OCI-LY1 (cell line): ENCODE measurements at regions not wholly inside any gene's neighbourhood (a gene's known extent, or its start where the extent isn't known, plus 50 kb on each side); places are given as distances from the start of the nearest gene placed in this dataset.

Source experiments
- H2AFZ ChIP-seq: fragments of 200-600 bp; sonication (generic), shearing (Covaris generic); 2 replicates; pipeline ENCODE4 v1.6.0; 2014; ENCODE audit warnings: antibody characterized with exemption, mild to moderate bottlenecking, low read length
- H3F3A ChIP-seq: fragments of 200-600 bp; sonication (generic), shearing (Covaris generic); 2 replicates; pipeline ENCODE4 v1.6.0; 2014; ENCODE audit warnings: mild to moderate bottlenecking, antibody characterized with exemption, low read length, moderate library complexity; ENCODE audit not compliant: insufficient read depth
- H3K27ac ChIP-seq: fragments of 200-600 bp; sonication (generic); 2 replicates; pipeline ENCODE4 v1.5.1; 2014; ENCODE audit warnings: low read length, mixed run types, mild to moderate bottlenecking, low read depth; ENCODE audit not compliant: poor library complexity, severe bottlenecking
- H3K27me3 ChIP-seq: fragments of 200-600 bp; sonication (generic); 2 replicates; pipeline ENCODE4 v1.6.0; 2014; ENCODE audit warnings: antibody characterized with exemption, mild to moderate bottlenecking, low read length, moderate library complexity; ENCODE audit not compliant: insufficient read depth
- H3K36me3 ChIP-seq: fragments of 200-600 bp; sonication (generic); 2 replicates; pipeline ENCODE4 v1.6.1; 2014; ENCODE audit warnings: mild to moderate bottlenecking, antibody characterized with exemption, low read length, moderate library complexity, mixed read lengths; ENCODE audit not compliant: insufficient read depth
- H3K4me1 ChIP-seq: fragments of 200-600 bp; sonication (generic); 2 replicates; pipeline ENCODE4 v1.5.1; 2014; ENCODE audit warnings: mild to moderate bottlenecking, low read length, moderate library complexity; ENCODE audit not compliant: insufficient read depth, severe bottlenecking
- H3K4me2 ChIP-seq: fragments of 200-600 bp; sonication (generic), shearing (Covaris generic); 2 replicates; pipeline ENCODE4 v1.6.1; 2014; ENCODE audit warnings: low read length
- H3K4me3 ChIP-seq: fragments of 200-600 bp; sonication (generic); 2 replicates; pipeline ENCODE4 v1.5.1; 2014; ENCODE audit warnings: low read length, low read depth, mild to moderate bottlenecking, mixed read lengths; ENCODE audit not compliant: poor library complexity, severe bottlenecking
- H3K79me2 ChIP-seq: fragments of 200-600 bp; shearing (Covaris generic); 2 replicates; pipeline ENCODE4 v1.6.1; 2016; ENCODE audit warnings: mixed run types, low read length, mixed read lengths; ENCODE audit not compliant: insufficient read depth
- H3K9ac ChIP-seq: fragments of 200-600 bp; sonication (generic), shearing (Covaris generic); 2 replicates; pipeline ENCODE4 v1.6.1; 2014; ENCODE audit warnings: mild to moderate bottlenecking, low read length, mixed read lengths
- H3K9me2 ChIP-seq: fragments of 200-600 bp; sonication (generic), shearing (Covaris generic); 2 replicates; pipeline ENCODE4 v1.6.1; 2014; ENCODE audit warnings: low read depth, mild to moderate bottlenecking, low read length, mixed read lengths
- H3K9me3 ChIP-seq: fragments of 200-600 bp; shearing (Covaris generic); 2 replicates; pipeline ENCODE4 v1.6.1; 2014; ENCODE audit warnings: low read length, mixed read lengths
- H4K20me1 ChIP-seq: fragments of 200-600 bp; sonication (generic), shearing (Covaris generic); 2 replicates; pipeline ENCODE4 v1.6.0; 2016; ENCODE audit warnings: mild to moderate bottlenecking, low read length; ENCODE audit not compliant: insufficient read depth
- CTCF ChIP-seq: fragments of 200-600 bp; sonication (generic), shearing (Covaris generic); IDR thresholded peaks from 2 replicates; pipeline ENCODE4 v1.5.1; 2017; ENCODE audit warnings: mild to moderate bottlenecking, antibody characterized with exemption, low read length, moderate library complexity, mixed read lengths
- EZH2 ChIP-seq: fragments of 200-600 bp; sonication (generic), shearing (Covaris generic); IDR thresholded peaks from 2 replicates; pipeline ENCODE4 v1.8.0; 2017; ENCODE audit warnings: borderline replicate concordance, mixed run types, mild to moderate bottlenecking, antibody characterized with exemption, low read length, moderate library complexity, mixed read lengths

DNA sequence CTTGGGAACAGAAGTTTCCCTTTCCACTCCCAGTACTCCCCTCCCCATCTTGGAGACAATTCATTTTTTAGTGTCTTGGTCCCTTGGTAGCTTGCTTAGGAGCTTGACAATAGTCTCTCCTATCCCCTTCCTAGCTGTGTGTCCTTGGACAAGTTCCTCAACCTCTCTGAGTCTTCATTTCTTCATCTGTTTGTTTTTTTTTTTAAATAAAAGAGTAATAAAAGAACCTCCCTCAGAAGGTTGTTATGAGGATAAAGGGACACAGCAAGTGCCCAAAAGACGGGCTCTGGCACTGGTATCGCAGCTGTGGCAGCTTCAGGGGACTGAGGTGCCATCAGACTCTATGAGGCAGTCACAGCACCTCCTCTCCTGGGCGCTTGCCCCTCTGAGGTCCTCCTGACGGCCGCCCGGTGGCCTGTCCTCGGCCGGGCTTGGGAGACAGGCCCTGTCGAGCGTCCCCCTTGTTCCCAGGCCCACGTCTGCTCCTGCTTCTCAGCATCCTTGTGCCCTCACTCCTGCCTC lies 689.2 kb downstream of the MATN1 start:
- TF ChIP-seq CTCF (no peak), EZH2 (no peak)
- Histone ChIP-seq H3K9me3 (no peaks in the 10 kb centered on the region), H3K4me1 (no peaks in the 10 kb centered on the region), H2AFZ (no peak overlapping the region), H3K9ac (no peak overlapping the region), H3K9me2 (no peaks in the 10 kb centered on the region), H3K27ac (no peak overlapping the region), H3K4me2 (no peak overlapping the region), H3K36me3 (no peaks in the 10 kb centered on the region), H3F3A (no peaks in the 10 kb centered on the region), H3K4me3 (no peak overlapping the region), H4K20me1 (no peaks in the 10 kb centered on the region), H3K27me3 (no peaks in the 10 kb centered on the region), H3K79me2 (no peaks in the 10 kb centered on the region)

GRCh38 chr1:30033256-30034104 lies 689.9 kb downstream of the MATN1 start:
- Histone ChIP-seq H3K27me3 (no peaks in the 10 kb centered on the region), H3F3A (no peaks in the 10 kb centered on the region), H2AFZ (no peak overlapping the region), H3K4me2 (no peak overlapping the region), H3K9ac (no peak overlapping the region), H3K4me1 (no peaks in the 10 kb centered on the region), H3K27ac (no peak overlapping the region), H3K9me2 (no peaks in the 10 kb centered on the region), H3K9me3 (no peaks in the 10 kb centered on the region), H3K36me3 (no peaks in the 10 kb centered on the region), H4K20me1 (no peaks in the 10 kb centered on the region), H3K79me2 (no peaks in the 10 kb centered on the region), H3K4me3 (no peak overlapping the region)
- TF ChIP-seq CTCF, result no peak
- no peak for TF ChIP-seq EZH2

DNA sequence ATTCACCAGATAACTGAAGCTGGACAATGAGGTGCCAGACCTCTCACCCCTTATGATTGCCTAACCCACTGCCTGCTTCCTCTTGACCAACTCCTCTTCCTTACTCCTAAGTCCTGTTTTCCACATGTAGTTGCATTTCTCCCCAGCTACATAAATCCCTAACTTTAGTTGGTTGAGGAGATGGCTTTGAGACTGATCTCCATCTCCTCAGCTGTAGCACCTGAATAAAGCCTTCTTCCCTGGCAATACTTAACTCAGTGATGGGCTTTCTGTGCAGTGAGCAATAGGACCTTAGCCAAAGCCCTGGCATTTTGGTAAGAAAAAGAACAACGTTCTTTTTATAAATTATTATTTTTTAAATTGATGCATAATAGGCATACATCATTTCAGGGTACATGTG lies 691.1 kb downstream of the MATN1 start:
- Histone ChIP-seq H3F3A (no peaks in the 10 kb centered on the region), H3K36me3 (no peaks in the 10 kb centered on the region), H4K20me1 (no peaks in the 10 kb centered on the region), H3K4me1 (no peaks in the 10 kb centered on the region), H3K9me2 (no peaks in the 10 kb centered on the region), H3K9me3 (no peaks in the 10 kb centered on the region), H3K27me3 (no peaks in the 10 kb centered on the region), H3K4me3 (no peak overlapping the region), H3K9ac (no peak overlapping the region), H3K4me2 (no peak overlapping the region), H3K27ac (no peak overlapping the region), H3K79me2 (no peaks in the 10 kb centered on the region), H2AFZ (no peak overlapping the region)
- TF ChIP-seq EZH2 (no peak), CTCF (no peak)
